ENCODE measurements at regions not wholly inside any gene's neighbourhood (a gene's known extent, or its start where the extent isn't known, plus 50 kb on each side); places are given as distances from the start of the nearest gene placed in this dataset.

DNA sequence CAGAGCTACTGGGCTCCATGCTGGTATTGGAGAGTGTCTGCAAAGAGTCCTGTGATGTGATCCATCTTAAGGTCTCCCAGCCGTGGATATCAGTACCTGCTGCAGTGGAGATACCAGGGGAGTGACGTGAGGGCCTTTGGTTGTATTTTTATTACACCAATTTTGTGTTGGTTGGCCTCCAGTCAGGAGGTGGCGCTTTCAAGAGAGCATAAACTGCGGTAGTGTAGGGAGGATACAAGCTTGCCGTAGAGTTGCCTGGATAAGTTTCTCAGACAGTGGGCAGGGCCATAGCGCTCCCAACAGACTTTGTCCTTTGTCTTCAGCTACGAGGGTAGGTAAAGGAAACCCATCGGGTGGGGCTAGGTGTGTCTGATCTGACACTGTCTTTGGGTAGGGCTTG, 113.0 kb upstream of the CEP162 start:
- no peak for TF ChIP-seq POLR2A (IDR thresholded peaks at IDR 0.05)
- TF ChIP-seq, protein P1, sequence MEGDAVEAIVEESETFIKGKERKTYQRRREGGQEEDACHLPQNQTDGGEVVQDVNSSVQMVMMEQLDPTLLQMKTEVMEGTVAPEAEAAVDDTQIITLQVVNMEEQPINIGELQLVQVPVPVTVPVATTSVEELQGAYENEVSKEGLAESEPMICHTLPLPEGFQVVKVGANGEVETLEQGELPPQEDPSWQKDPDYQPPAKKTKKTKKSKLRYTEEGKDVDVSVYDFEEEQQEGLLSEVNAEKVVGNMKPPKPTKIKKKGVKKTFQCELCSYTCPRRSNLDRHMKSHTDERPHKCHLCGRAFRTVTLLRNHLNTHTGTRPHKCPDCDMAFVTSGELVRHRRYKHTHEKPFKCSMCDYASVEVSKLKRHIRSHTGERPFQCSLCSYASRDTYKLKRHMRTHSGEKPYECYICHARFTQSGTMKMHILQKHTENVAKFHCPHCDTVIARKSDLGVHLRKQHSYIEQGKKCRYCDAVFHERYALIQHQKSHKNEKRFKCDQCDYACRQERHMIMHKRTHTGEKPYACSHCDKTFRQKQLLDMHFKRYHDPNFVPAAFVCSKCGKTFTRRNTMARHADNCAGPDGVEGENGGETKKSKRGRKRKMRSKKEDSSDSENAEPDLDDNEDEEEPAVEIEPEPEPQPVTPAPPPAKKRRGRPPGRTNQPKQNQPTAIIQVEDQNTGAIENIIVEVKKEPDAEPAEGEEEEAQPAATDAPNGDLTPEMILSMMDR (IDR thresholded peaks at IDR 0.05), result no peak
